ENCODE measurements at regions not wholly inside any gene's neighbourhood (a gene's known extent, or its start where the extent isn't known, plus 50 kb on each side); places are given as distances from the start of the nearest gene placed in this dataset.
"Not testable (repeated sequence)": the region's sequence is repeated elsewhere in the genome, so short reads cannot be mapped to it uniquely, and the experiment has no call there.

- not testable (repeated sequence) for TF ChIP-seq POLR2A (IDR thresholded peaks at IDR 0.05); CTCF (IDR thresholded peaks at IDR 0.05 in 8 of 11, conservative IDR thresholded peaks at IDR 0.05 in 3 of 11)
Observed at GRCh38 chr10:4149460-4149859, 364.5 kb upstream of the KLF6 start.
